B cell (primary cell): ENCODE measurements at regions not wholly inside any gene's neighbourhood (a gene's known extent, or its start where the extent isn't known, plus 50 kb on each side); places are given as distances from the start of the nearest gene placed in this dataset.

Experiments used
- ATAC-seq: fragments of 200-7000 bp; cut with Tn5 transposase; one replicate; pipeline ENCODE4 v1.10.0; 2021; ENCODE audit warnings: low read depth, mild to moderate bottlenecking, moderate number of reproducible peaks, moderate library complexity
- CTCF ChIA-PET: fragments of 350-600 bp; sonication (Branson Sonifier 250); formaldehyde crosslinking; loops from one replicate; lab custom pipeline; 2021; ENCODE audit warnings: antibody characterized with exemption, inconsistent platforms; lab: Charles Lee
- POLR2A ChIA-PET: fragments of 350-600 bp; sonication (Branson Sonifier 250); formaldehyde crosslinking; loops from one replicate; lab custom pipeline; 2021; ENCODE audit warnings: antibody characterized with exemption; lab: Charles Lee
- DNase-seq: peaks from one replicate; pipeline ENCODE4 v3.0.0; 2013
- H2AFZ ChIP-seq: 2 replicates; pipeline ENCODE4 v1.6.1; 2012; ENCODE audit warnings: mild to moderate bottlenecking, low read depth, low read length; ENCODE audit not compliant: insufficient read depth, poor library complexity, severe bottlenecking
- H3K27ac ChIP-seq, 2 donors: 1 replicate in 1 of 2; 2 replicates in 1 of 2; pipeline ENCODE4 v1.5.1; 2012 to 2013; ENCODE audit warnings: low read length in 2 of 2, mild to moderate bottlenecking in 2 of 2, moderate library complexity in 1 of 2
- H3K27me3 ChIP-seq, 4 experiments: fragments of 200-600 bp in 1 of 4; sonication (generic) in 1 of 4; replicated peaks in 1 of 4; 1 replicate in 2 of 4; 2 replicates in 2 of 4; pipeline versions ENCODE4 v1.6.1 to v1.7.0; 2013 to 2016; ENCODE audit warnings: low read length in 3 of 4, mild to moderate bottlenecking in 2 of 4, mixed read lengths in 1 of 4, moderate library complexity in 1 of 4; ENCODE audit not compliant: insufficient read depth in 4 of 4, control insufficient read depth in 3 of 4; ENCODE audit errors: control extremely low read depth in 1 of 4
- H3K36me3 ChIP-seq, 2 experiments: replicated peaks in 1 of 2; 1 replicate in 1 of 2; 2 replicates in 1 of 2; pipeline versions ENCODE4 v1.6.1 to v1.7.1; 2013; ENCODE audit warnings: low read length in 1 of 2; ENCODE audit not compliant: insufficient read depth in 2 of 2, control insufficient read depth in 1 of 2; ENCODE audit errors: control extremely low read depth in 1 of 2, extremely low read depth in 1 of 2
- H3K4me1 ChIP-seq, 2 donors: fragments of 200-600 bp in 1 of 2; sonication (generic) in 1 of 2; 1 replicate in 1 of 2; 2 replicates in 1 of 2; pipeline versions ENCODE4 v1.5.1 to v1.6.1; 2013 to 2017; ENCODE audit warnings: low read length in 2 of 2; ENCODE audit not compliant: control insufficient read depth in 2 of 2, insufficient read depth in 2 of 2
- H3K4me2 ChIP-seq: replicated peaks from 2 replicates; pipeline ENCODE3; 2012; ENCODE audit warnings: mild to moderate bottlenecking, low read depth, low read length; ENCODE audit not compliant: poor library complexity, severe bottlenecking
- H3K4me3 ChIP-seq, 5 experiments: fragments of 200-600 bp in 1 of 5; sonication (generic) in 1 of 5; 1 replicate in 3 of 5; 2 replicates in 2 of 5; pipeline versions ENCODE4 v1.5.1 to v1.7.0; 2011 to 2016; ENCODE audit warnings: low read length in 4 of 5, mild to moderate bottlenecking in 4 of 5, low read depth in 2 of 5, control low read depth in 1 of 5, moderate library complexity in 1 of 5; ENCODE audit not compliant: insufficient read depth in 1 of 5; ENCODE audit errors: control extremely low read depth in 1 of 5, extremely low read depth in 1 of 5
- H3K79me2 ChIP-seq: fragments of 200-600 bp; sonication (generic); one replicate; pipeline ENCODE4 v1.6.0; 2016; ENCODE audit warnings: low read length; ENCODE audit not compliant: control insufficient read depth, insufficient read depth
- H3K9ac ChIP-seq: fragments of 200-600 bp; sonication (generic); 2 replicates; pipeline ENCODE4 v1.6.1; 2017; ENCODE audit warnings: mild to moderate bottlenecking, low read length, moderate library complexity
- H3K9me3 ChIP-seq, 3 donors: one replicate each; pipeline versions ENCODE4 v1.6.1 to v1.7.1; 2013; ENCODE audit warnings: low read length in 2 of 3; ENCODE audit not compliant: control insufficient read depth in 2 of 3, insufficient read depth in 1 of 3; ENCODE audit errors: control extremely low read depth in 1 of 3
- H4K20me1 ChIP-seq: 2 replicates; pipeline ENCODE4 v1.6.0; 2012; ENCODE audit warnings: mild to moderate bottlenecking, low read length; ENCODE audit not compliant: insufficient read depth, control insufficient read depth, poor library complexity, severe bottlenecking
- H3K27ac Mint-ChIP-seq: one replicate; pipeline ENCODE4 v1.8.0; 2021; ENCODE audit warnings: mixed read lengths
- H3K27me3 Mint-ChIP-seq: one replicate; pipeline ENCODE4 v1.8.0; 2021; ENCODE audit warnings: mixed read lengths
- H3K4me1 Mint-ChIP-seq: one replicate; pipeline ENCODE4 v1.8.0; 2021; ENCODE audit warnings: mixed read lengths
- H3K4me3 Mint-ChIP-seq: one replicate; pipeline ENCODE4 v1.8.0; 2021; ENCODE audit warnings: mixed read lengths
- H3K9me3 Mint-ChIP-seq: one replicate; pipeline ENCODE4 v1.8.0; 2022; ENCODE audit warnings: mixed read lengths; ENCODE audit not compliant: insufficient read depth
- CTCF ChIP-seq: fragments of 200-600 bp; IDR thresholded peaks from one replicate; pipeline ENCODE4 v1.8.0; 2022; ENCODE audit warnings: antibody characterized with exemption, mild to moderate bottlenecking
- EZH2 ChIP-seq: IDR thresholded peaks from 2 replicates; pipeline ENCODE4 v1.6.1; 2012; ENCODE audit warnings: borderline replicate concordance, low read depth, mild to moderate bottlenecking, moderate library complexity, low read length; ENCODE audit not compliant: insufficient read depth, poor library complexity, severe bottlenecking
- WGBS: methylation state at CpG from one replicate; pipeline ENCODE4 v1.1.5; 2013; ENCODE audit warnings: missing lambda C conversion rate; ENCODE audit not compliant: insufficient coverage; 5-methylcytosine and 5-hydroxymethylcytosine counted together
- intact Hi-C: fragments of 100-400 bp; cut with micrococcal nuclease; formaldehyde crosslinking; loops from one replicate; pipeline ENCODE4 v1.10.0; 2022

- no peak overlapping the region for H3K4me3 ChIP-seq
- POLR2A ChIA-PET: no interaction called here
- no peak for DNase-seq
- H4K20me1 ChIP-seq: no peaks in the 10 kb centered on the region
- intact Hi-C loops: no loop called here
- no peak overlapping the region for H3K27ac Mint-ChIP-seq
- H3K27me3 ChIP-seq: peaks cover 0 to 5% (median 0%) of the 10 kb centered on the region in 4 experiments
- H3K79me2 ChIP-seq: no peaks in the 10 kb centered on the region
- no peak overlapping the region for H3K27ac ChIP-seq
- no peak overlapping the region for H3K4me3 Mint-ChIP-seq
- H3K9me3 ChIP-seq: no peaks in the 10 kb centered on the region
- H3K36me3 ChIP-seq: no peaks in the 10 kb centered on the region
- no peak overlapping the region for H3K4me2 ChIP-seq
- no peak overlapping the region for H3K9ac ChIP-seq
- H3K9me3 Mint-ChIP-seq: no peaks in the 10 kb centered on the region
- WGBS: 86% methylated on average over 2 of the region's 4 CpGs
- H3K4me1 ChIP-seq: no peaks in the 10 kb centered on the region
- no peak for TF ChIP-seq EZH2
- TF ChIP-seq CTCF: no peak
- no peak overlapping the region for H2AFZ ChIP-seq
- H3K27me3 Mint-ChIP-seq: no peaks in the 10 kb centered on the region
- ATAC-seq: no peak
- CTCF ChIA-PET: no interaction called here
- no peaks in the 10 kb centered on the region for H3K4me1 Mint-ChIP-seq
These were observed 222.7 kb upstream of the LNX1 start for GRCh38 chr4:53813998-53814397.

GRCh38 chr4:53810643-53811042 is 219.4 kb upstream of the LNX1 start:
- Histone ChIP-seq H3K9me3 (no peaks in the 10 kb centered on the region), H3K36me3 (no peaks in the 10 kb centered on the region), H4K20me1 (no peaks in the 10 kb centered on the region), H3K4me3 (no peak overlapping the region), H3K27me3 (peaks cover 0 to 5% (median 0%) of the 10 kb centered on the region in 4 experiments), H3K27ac (no peak overlapping the region), H3K4me2 (no peak overlapping the region), H3K79me2 (no peaks in the 10 kb centered on the region), H2AFZ (no peak overlapping the region), H3K4me1 (no peaks in the 10 kb centered on the region), H3K9ac (no peak overlapping the region)
- intact Hi-C loops: no loop called here
- H3K27me3 Mint-ChIP-seq: peaks cover 6% of the 10 kb centered on the region
- no peak for ATAC-seq
- H3K27ac Mint-ChIP-seq: no peak overlapping the region
- no peak overlapping the region for H3K4me3 Mint-ChIP-seq
- no peaks in the 10 kb centered on the region for H3K9me3 Mint-ChIP-seq
- 97% methylated on average over 4 of the region's 4 CpGs for WGBS
- DNase-seq: no peak
- TF ChIP-seq EZH2 (no peak), CTCF (no peak)
- ChIA-PET POLR2A (no interaction called here), CTCF (no interaction called here)
- no peaks in the 10 kb centered on the region for H3K4me1 Mint-ChIP-seq
